Activated CD4-positive, alpha-beta T cell treated with anti-CD3 and anti-CD28 coated beads for 36 hours (primary cell): ENCODE measurements at regions not wholly inside any gene's neighbourhood (a gene's known extent, or its start where the extent isn't known, plus 50 kb on each side); places are given as distances from the start of the nearest gene placed in this dataset.

Experiments used
- ATAC-seq: fragments of 200-7000 bp; cut with Tn5 transposase; one replicate; pipeline ENCODE4 v1.10.0; 2021; ENCODE audit warnings: mild to moderate bottlenecking, moderate library complexity
- CTCF ChIA-PET: fragments of 350-600 bp; sonication (Branson Sonifier 250); formaldehyde crosslinking; loops from one replicate; lab custom pipeline; 2021; ENCODE audit warnings: antibody characterized with exemption; lab: Charles Lee
- POLR2A ChIA-PET: fragments of 350-600 bp; sonication (Branson Sonifier 250); formaldehyde crosslinking; loops from one replicate; lab custom pipeline; 2021; ENCODE audit warnings: antibody characterized with exemption, inconsistent platforms; lab: Charles Lee
- DNase-seq: peaks from one replicate; pipeline ENCODE4 v3.0.0-alpha.2; 2020
- H3K27ac Mint-ChIP-seq: one replicate; pipeline ENCODE4 v1.8.0; 2021; ENCODE audit warnings: mixed read lengths
- H3K27me3 Mint-ChIP-seq: one replicate; pipeline ENCODE4 v1.8.0; 2021; ENCODE audit warnings: mixed read lengths
- H3K36me3 Mint-ChIP-seq: one replicate; pipeline ENCODE4 v1.8.0; 2021; ENCODE audit warnings: low read depth, mixed read lengths
- H3K4me1 Mint-ChIP-seq: one replicate; pipeline ENCODE4 v1.8.0; 2021; ENCODE audit warnings: mixed read lengths
- H3K4me3 Mint-ChIP-seq: one replicate; pipeline ENCODE4 v1.8.0; 2021; ENCODE audit warnings: mild to moderate bottlenecking, moderate library complexity, mixed read lengths
- H3K9me3 Mint-ChIP-seq: one replicate; pipeline ENCODE4 v1.8.0; 2021; ENCODE audit warnings: low read depth, mixed read lengths
- intact Hi-C, 2 experiments: fragments of 100-400 bp; cut with DNase I in 1 of 2; cut with micrococcal nuclease in 1 of 2; formaldehyde crosslinking; loops; one replicate each; pipeline versions ENCODE4 v1.14.2 to v1.15.1; 2022 to 2024; cut with DNase I, micrococcal nuclease

- no peaks in the 10 kb centered on the region for H3K4me1 Mint-ChIP-seq
- ATAC-seq (no peak), DNase-seq (no peak)
- H3K9me3 Mint-ChIP-seq, result no peaks in the 10 kb centered on the region
- CTCF ChIA-PET, result interaction anchor here (0.7 to 1.7 kb wide), 2 partner anchors 49 to 377 kb away, joined by 3 to 6 read pairs; no protein-coding TSS in a partner anchor
- intact Hi-C loops, result no loop called here
- peaks cover 3% of the 10 kb centered on the region for H3K27me3 Mint-ChIP-seq
- H3K36me3 Mint-ChIP-seq, result no peaks in the 10 kb centered on the region
- no peak overlapping the region for H3K4me3 Mint-ChIP-seq
- POLR2A ChIA-PET, result no interaction called here
- H3K27ac Mint-ChIP-seq, result no peak overlapping the region
Observed at GRCh38 chr1:228850141-228851100, 115.1 kb downstream of the RHOU start.

GRCh38 chr1:228851193-228851592 lies 115.9 kb downstream of the RHOU start:
- no peaks in the 10 kb centered on the region for H3K36me3 Mint-ChIP-seq
- H3K4me1 Mint-ChIP-seq, result no peaks in the 10 kb centered on the region
- DNase-seq, result no peak
- peaks cover 3% of the 10 kb centered on the region for H3K27me3 Mint-ChIP-seq
- intact Hi-C loops, result no loop called here
- CTCF ChIA-PET, result interaction anchor here (0.7 to 1.7 kb wide), 2 partner anchors 49 to 376 kb away, joined by 3 to 6 read pairs; no protein-coding TSS in a partner anchor
- no peak overlapping the region for H3K4me3 Mint-ChIP-seq
- no peak overlapping the region for H3K27ac Mint-ChIP-seq
- POLR2A ChIA-PET, result no interaction called here
- no peak for ATAC-seq
- H3K9me3 Mint-ChIP-seq, result no peaks in the 10 kb centered on the region

- ATAC-seq, result no peak
- H3K4me1 Mint-ChIP-seq, result no peaks in the 10 kb centered on the region
- no peak overlapping the region for H3K4me3 Mint-ChIP-seq
- H3K27ac Mint-ChIP-seq, result no peak overlapping the region
- no peaks in the 10 kb centered on the region for H3K36me3 Mint-ChIP-seq
- H3K9me3 Mint-ChIP-seq, result no peaks in the 10 kb centered on the region
- POLR2A ChIA-PET, result no interaction called here
- peaks cover 3% of the 10 kb centered on the region for H3K27me3 Mint-ChIP-seq
- DNase-seq, result no peak
- intact Hi-C loops, result no loop called here
- CTCF ChIA-PET, result interaction anchor here (1.7 kb wide), 1 partner anchor 376 kb away, joined by 6 read pairs; no protein-coding TSS in a partner anchor
Observed at GRCh38 chr1:228851618-228852017, 116.3 kb downstream of the RHOU start.

GRCh38 chr1:228852024-228852423 lies 116.7 kb downstream of the RHOU start:
- no peak for ATAC-seq
- ChIA-PET CTCF (interaction anchor here (1.7 kb wide), 1 partner anchor 375 kb away, joined by 6 read pairs; no protein-coding TSS in a partner anchor), POLR2A (no interaction called here)
- H3K36me3 Mint-ChIP-seq, result no peaks in the 10 kb centered on the region
- intact Hi-C loops, result no loop called here
- no peak overlapping the region for H3K4me3 Mint-ChIP-seq
- H3K27ac Mint-ChIP-seq, result no peak overlapping the region
- H3K4me1 Mint-ChIP-seq, result no peaks in the 10 kb centered on the region
- no peak for DNase-seq
- no peaks in the 10 kb centered on the region for H3K9me3 Mint-ChIP-seq
- peaks cover 3% of the 10 kb centered on the region for H3K27me3 Mint-ChIP-seq

GRCh38 chr1:228852511-228853088 lies 117.3 kb downstream of the RHOU start:
- H3K4me1 Mint-ChIP-seq, result no peaks in the 10 kb centered on the region
- H3K4me3 Mint-ChIP-seq, result no peak overlapping the region
- no peak overlapping the region for H3K27ac Mint-ChIP-seq
- no peaks in the 10 kb centered on the region for H3K36me3 Mint-ChIP-seq
- ATAC-seq (no peak), DNase-seq (no peak)
- H3K9me3 Mint-ChIP-seq, result no peaks in the 10 kb centered on the region
- POLR2A ChIA-PET, result no interaction called here
- intact Hi-C loops, result no loop called here
- CTCF ChIA-PET, result interaction anchor here (0.6 kb wide), 1 partner anchor 122 kb away, joined by 4 read pairs; no protein-coding TSS in a partner anchor
- peaks cover 3% of the 10 kb centered on the region for H3K27me3 Mint-ChIP-seq

- Mint-ChIP-seq H3K4me3 (no peak overlapping the region), H3K36me3 (no peaks in the 10 kb centered on the region), H3K27me3 (peaks cover 3% of the 10 kb centered on the region), H3K27ac (no peak overlapping the region), H3K9me3 (no peaks in the 10 kb centered on the region), H3K4me1 (no peaks in the 10 kb centered on the region)
- ChIA-PET POLR2A (no interaction called here), CTCF (no interaction called here)
- no peak for ATAC-seq
- DNase-seq, result no peak
- intact Hi-C loops, result no loop called here
Observed at GRCh38 chr1:228853191-228853590, 117.9 kb downstream of the RHOU start.

- Mint-ChIP-seq H3K4me3 (no peak overlapping the region), H3K27ac (no peak overlapping the region), H3K4me1 (no peaks in the 10 kb centered on the region), H3K27me3 (peaks cover 3% of the 10 kb centered on the region), H3K36me3 (no peaks in the 10 kb centered on the region), H3K9me3 (no peaks in the 10 kb centered on the region)
- no peak for DNase-seq
- POLR2A ChIA-PET, result no interaction called here
- intact Hi-C loops, result no loop called here
- CTCF ChIA-PET, result no interaction called here
- no peak for ATAC-seq
Observed at GRCh38 chr1:228853637-228854036, 118.4 kb downstream of the RHOU start.

- H3K4me3 Mint-ChIP-seq, result no peak overlapping the region
- no peak overlapping the region for H3K27ac Mint-ChIP-seq
- no peaks in the 10 kb centered on the region for H3K36me3 Mint-ChIP-seq
- H3K9me3 Mint-ChIP-seq, result no peaks in the 10 kb centered on the region
- DNase-seq, result no peak
- CTCF ChIA-PET, result no interaction called here
- POLR2A ChIA-PET, result no interaction called here
- intact Hi-C loops, result no loop called here
- no peaks in the 10 kb centered on the region for H3K4me1 Mint-ChIP-seq
- no peak for ATAC-seq
- peaks cover 6% of the 10 kb centered on the region for H3K27me3 Mint-ChIP-seq
Observed at GRCh38 chr1:228854907-228855306, 119.6 kb downstream of the RHOU start.

GRCh38 chr1:228857611-228858010 lies 122.3 kb downstream of the RHOU start:
- ChIA-PET CTCF (no interaction called here), POLR2A (no interaction called here)
- no peak overlapping the region for H3K27ac Mint-ChIP-seq
- H3K4me3 Mint-ChIP-seq, result no peak overlapping the region
- H3K36me3 Mint-ChIP-seq, result no peaks in the 10 kb centered on the region
- H3K27me3 Mint-ChIP-seq, result peaks cover 3% of the 10 kb centered on the region
- ATAC-seq (no peak), DNase-seq (no peak)
- peaks cover 13% of the 10 kb centered on the region for H3K4me1 Mint-ChIP-seq
- H3K9me3 Mint-ChIP-seq, result no peaks in the 10 kb centered on the region
- intact Hi-C loops, result no loop called here

GRCh38 chr1:228860911-228861831 lies 125.9 kb downstream of the RHOU start:
- no peak overlapping the region for H3K4me3 Mint-ChIP-seq
- no peaks in the 10 kb centered on the region for H3K36me3 Mint-ChIP-seq
- peaks cover 3% of the 10 kb centered on the region for H3K27me3 Mint-ChIP-seq
- ChIA-PET CTCF (interaction anchor here (0.7 kb wide), 1 partner anchor 125 kb away, joined by 3 read pairs; no protein-coding TSS in a partner anchor), POLR2A (interaction anchor here (0.6 kb wide), 1 partner anchor 259 kb away, joined by 3 read pairs; no protein-coding TSS in a partner anchor)
- ATAC-seq, result peak; percentile 90
- peak; percentile 58 for DNase-seq
- intact Hi-C loops, result loop anchor here (1.0 to 10.0 kb wide), 4 partner anchors 66 to 109 kb away; no protein-coding TSS in a partner anchor
- no peak overlapping the region for H3K27ac Mint-ChIP-seq
- H3K9me3 Mint-ChIP-seq, result no peaks in the 10 kb centered on the region
- H3K4me1 Mint-ChIP-seq, result peaks cover 29% of the 10 kb centered on the region

- H3K36me3 Mint-ChIP-seq, result no peaks in the 10 kb centered on the region
- H3K27me3 Mint-ChIP-seq, result peaks cover 3% of the 10 kb centered on the region
- H3K27ac Mint-ChIP-seq, result no peak overlapping the region
- ChIA-PET CTCF (no interaction called here), POLR2A (no interaction called here)
- H3K9me3 Mint-ChIP-seq, result no peaks in the 10 kb centered on the region
- DNase-seq (no peak), ATAC-seq (no peak)
- peaks cover 29% of the 10 kb centered on the region for H3K4me1 Mint-ChIP-seq
- intact Hi-C loops, result loop anchor here (1.0 to 10.0 kb wide), 4 partner anchors 67 to 110 kb away; no protein-coding TSS in a partner anchor
- H3K4me3 Mint-ChIP-seq, result no peak overlapping the region
Observed at GRCh38 chr1:228861832-228862180, 126.5 kb downstream of the RHOU start.
